Subcutaneous abdominal adipose tissue (tissue), 5 donors: ENCODE measurements at regions not wholly inside any gene's neighbourhood (a gene's known extent, or its start where the extent isn't known, plus 50 kb on each side); places are given as distances from the start of the nearest gene placed in this dataset.

Experiments used
- H3K27ac ChIP-seq: one replicate; pipeline ENCODE4 v1.7.0; 2013; ENCODE audit warnings: low read depth, mild to moderate bottlenecking, inconsistent platforms, low read length, moderate library complexity
- H3K27me3 ChIP-seq, 5 donors: one replicate each; pipeline ENCODE4 v1.7.0; 2013; ENCODE audit warnings: low read length in 5 of 5, inconsistent platforms in 1 of 5; ENCODE audit not compliant: control insufficient read depth in 5 of 5, insufficient read depth in 4 of 5
- H3K36me3 ChIP-seq, 5 donors: one replicate each; pipeline ENCODE4 v1.7.0; 2013; ENCODE audit warnings: low read length in 5 of 5; ENCODE audit not compliant: control insufficient read depth in 5 of 5, insufficient read depth in 5 of 5
- H3K4me1 ChIP-seq, 5 donors: one replicate each; pipeline ENCODE4 v1.7.0; 2013; ENCODE audit warnings: low read length in 5 of 5, mild to moderate bottlenecking in 3 of 5, moderate library complexity in 1 of 5; ENCODE audit not compliant: control insufficient read depth in 5 of 5, insufficient read depth in 5 of 5
- H3K4me3 ChIP-seq, 5 donors: one replicate each; pipeline ENCODE4 v1.7.0; 2013; ENCODE audit warnings: low read length in 5 of 5, low read depth in 1 of 5
- H3K9ac ChIP-seq, 5 donors: one replicate each; pipeline ENCODE4 v1.7.0; 2013; ENCODE audit warnings: low read length in 5 of 5, mild to moderate bottlenecking in 4 of 5, moderate library complexity in 3 of 5
- H3K9me3 ChIP-seq, 5 donors: one replicate each; pipeline ENCODE4 v1.7.0; 2013; ENCODE audit warnings: low read length in 5 of 5; ENCODE audit not compliant: control insufficient read depth in 5 of 5
- donor health status: healthy.
- donor health status: healthy.
- donor health status: healthy.
- donor health status: healthy.
- donor health status: healthy.

DNA sequence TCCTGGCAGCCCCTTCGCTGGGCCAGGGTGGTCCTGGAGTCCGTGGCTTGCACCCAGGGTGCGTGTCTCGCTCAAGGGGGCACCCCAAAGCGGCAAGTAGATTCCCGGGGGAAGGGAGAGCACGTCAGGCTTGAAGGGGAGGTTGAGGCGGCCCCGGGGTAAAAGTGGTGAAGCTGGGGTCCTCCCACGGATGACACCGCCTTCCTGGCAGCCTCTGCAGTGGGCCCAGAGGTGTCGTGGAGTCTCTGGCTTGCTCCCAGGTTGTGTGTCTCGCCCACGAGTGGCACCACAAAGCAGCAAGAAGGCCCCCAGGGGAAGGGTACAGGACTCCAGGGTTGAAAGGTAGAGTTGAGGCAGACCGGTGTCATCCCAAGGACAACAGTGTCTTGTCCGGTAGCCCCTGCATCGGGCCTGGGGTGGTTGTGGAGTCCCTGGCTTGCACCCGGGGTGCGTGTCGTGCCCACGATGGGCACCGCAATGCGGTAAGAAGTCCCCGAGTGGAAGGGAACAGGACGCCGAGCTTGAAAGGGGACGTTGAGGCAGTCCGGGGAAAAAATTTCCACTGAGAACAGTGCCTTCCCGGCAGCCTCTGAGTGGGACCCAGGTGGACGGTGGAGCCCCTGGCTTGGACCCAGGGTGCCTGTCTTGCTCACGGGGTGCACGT lies 158.0 kb upstream of the ALG10B start:
- H3K27ac ChIP-seq = no peak overlapping the region
- no peaks in the 10 kb centered on the region for H3K36me3 ChIP-seq
- peaks cover 0 to 37% (median 0%) of the 10 kb centered on the region in 5 donors for H3K27me3 ChIP-seq
- H3K9me3 ChIP-seq = peaks cover 0 to 11% (median 4%) of the 10 kb centered on the region in 5 donors
- peaks cover 0 to 31% (median 0%) of the 10 kb centered on the region in 5 donors for H3K4me1 ChIP-seq
- H3K4me3 ChIP-seq = no peak overlapping the region
- H3K9ac ChIP-seq = no peak overlapping the region

DNA sequence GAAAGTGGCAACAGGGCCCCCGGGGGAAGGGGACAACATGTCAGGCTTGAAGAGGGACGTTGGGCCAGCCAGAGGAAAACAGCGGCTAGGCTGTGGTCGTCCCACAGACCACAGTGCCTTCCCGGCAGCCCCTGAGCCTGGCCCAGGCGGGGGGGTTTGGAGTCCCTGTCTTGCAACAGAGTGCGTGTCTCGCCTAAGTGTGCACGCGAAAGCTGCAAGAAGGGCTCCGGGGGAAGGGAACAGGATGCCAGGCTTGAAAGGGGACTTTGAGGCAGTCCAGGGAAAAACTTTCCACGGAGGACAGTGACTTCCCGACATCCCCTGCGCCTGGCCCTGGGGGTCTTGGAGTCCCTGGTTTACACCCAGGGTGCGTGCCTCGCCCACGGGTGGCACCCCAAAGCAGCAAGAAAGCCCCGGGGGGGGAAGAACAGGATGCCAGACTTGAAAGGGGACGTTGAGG lies 157.5 kb upstream of the ALG10B start:
- H3K27me3 ChIP-seq = peaks cover 0 to 37% (median 0%) of the 10 kb centered on the region in 5 donors
- H3K36me3 ChIP-seq = no peaks in the 10 kb centered on the region
- H3K4me1 ChIP-seq = peaks cover 0 to 31% (median 0%) of the 10 kb centered on the region in 5 donors
- peaks cover 0 to 11% (median 4%) of the 10 kb centered on the region in 5 donors for H3K9me3 ChIP-seq
- no peak overlapping the region for H3K27ac ChIP-seq
- H3K4me3 ChIP-seq = no peak overlapping the region
- H3K9ac ChIP-seq = no peak overlapping the region

DNA sequence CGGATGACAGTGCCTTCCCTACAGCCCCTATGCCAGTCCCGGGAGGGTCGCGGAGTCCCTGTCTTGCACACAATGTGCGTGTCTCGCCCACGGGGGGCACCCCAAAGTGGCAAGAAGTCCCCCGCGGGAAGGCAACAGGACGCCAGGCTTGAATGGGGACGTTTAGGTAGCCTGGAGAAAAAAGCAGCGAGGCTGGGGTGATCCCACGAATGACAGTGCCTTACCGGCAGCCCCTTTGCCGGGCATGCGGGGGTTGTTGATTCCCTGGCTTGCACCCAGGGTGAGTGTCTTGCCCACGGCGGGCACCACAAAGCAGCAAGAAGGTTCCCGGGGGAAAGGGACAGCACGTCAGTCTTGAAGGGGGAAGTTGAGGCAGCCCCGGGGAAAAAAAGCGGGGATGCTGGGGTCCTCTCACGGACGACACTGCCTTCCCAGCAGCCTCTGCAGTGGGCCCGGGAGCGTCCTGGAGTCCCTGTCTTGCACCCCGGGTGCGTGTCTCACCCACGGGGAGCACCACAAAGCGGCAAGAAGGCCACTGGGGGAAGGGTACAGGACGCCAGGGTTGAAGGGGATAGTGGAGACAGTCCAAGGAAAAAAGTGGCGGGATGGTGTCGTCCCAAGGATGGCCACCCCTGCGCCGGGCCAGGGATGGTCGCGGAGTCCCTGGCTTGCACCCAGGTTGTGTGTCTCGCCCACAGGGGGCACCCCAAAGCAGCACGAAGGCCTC lies 156.8 kb upstream of the ALG10B start:
- no peaks in the 10 kb centered on the region for H3K36me3 ChIP-seq
- H3K27me3 ChIP-seq = peaks cover 0 to 33% (median 0%) of the 10 kb centered on the region in 5 donors
- no peak overlapping the region for H3K4me3 ChIP-seq
- H3K4me1 ChIP-seq = peaks cover 0 to 27% (median 0%) of the 10 kb centered on the region in 5 donors
- H3K27ac ChIP-seq = no peak overlapping the region
- peaks cover 0 to 11% (median 4%) of the 10 kb centered on the region in 5 donors for H3K9me3 ChIP-seq
- no peak overlapping the region for H3K9ac ChIP-seq

DNA sequence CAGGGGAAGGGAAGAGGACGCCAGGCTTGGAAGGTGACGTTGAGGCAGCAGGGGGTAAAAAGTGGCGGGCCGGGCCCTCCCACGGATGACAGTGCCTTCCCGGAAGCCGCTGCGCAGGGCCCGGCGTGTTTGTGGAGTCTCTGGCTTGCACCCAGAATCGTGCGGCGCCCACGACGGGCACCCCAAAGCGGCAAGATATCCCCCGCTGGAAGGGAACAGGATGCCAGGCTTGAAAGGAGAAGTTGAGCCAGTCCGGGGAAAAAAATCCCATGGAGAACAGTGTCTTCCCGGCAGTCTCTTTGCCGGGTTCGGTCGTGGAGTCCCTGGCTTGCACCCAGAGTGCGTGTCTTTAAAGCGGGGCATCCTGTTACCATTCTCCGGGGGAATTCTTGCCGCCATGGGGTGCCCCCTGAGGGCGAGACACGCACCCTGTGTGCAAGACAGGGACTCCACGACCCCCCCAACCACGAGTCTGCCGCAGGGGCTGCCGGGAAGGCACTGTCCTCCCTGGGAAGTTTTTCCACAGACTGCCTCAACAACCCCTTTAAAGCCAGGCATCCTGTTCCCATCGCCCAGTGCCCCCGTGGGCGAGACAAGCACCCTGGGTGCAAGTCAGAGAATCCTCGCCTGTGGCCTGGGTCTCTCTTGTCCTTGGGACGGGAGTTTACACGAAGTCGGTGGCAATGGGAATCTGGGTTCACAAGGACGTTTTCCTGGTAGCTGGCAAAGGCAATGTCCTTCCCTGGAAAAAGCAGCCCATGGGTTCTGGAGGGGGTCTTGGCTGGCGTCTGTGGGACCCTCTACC lies 156.1 kb upstream of the ALG10B start:
- no peak overlapping the region for H3K27ac ChIP-seq
- peaks cover 0 to 19% (median 0%) of the 10 kb centered on the region in 5 donors for H3K4me1 ChIP-seq
- H3K36me3 ChIP-seq = no peaks in the 10 kb centered on the region
- peaks cover 0 to 25% (median 0%) of the 10 kb centered on the region in 5 donors for H3K27me3 ChIP-seq
- no peak overlapping the region for H3K9ac ChIP-seq
- no peak overlapping the region for H3K4me3 ChIP-seq
- H3K9me3 ChIP-seq = peaks cover 0 to 11% (median 4%) of the 10 kb centered on the region in 5 donors

DNA sequence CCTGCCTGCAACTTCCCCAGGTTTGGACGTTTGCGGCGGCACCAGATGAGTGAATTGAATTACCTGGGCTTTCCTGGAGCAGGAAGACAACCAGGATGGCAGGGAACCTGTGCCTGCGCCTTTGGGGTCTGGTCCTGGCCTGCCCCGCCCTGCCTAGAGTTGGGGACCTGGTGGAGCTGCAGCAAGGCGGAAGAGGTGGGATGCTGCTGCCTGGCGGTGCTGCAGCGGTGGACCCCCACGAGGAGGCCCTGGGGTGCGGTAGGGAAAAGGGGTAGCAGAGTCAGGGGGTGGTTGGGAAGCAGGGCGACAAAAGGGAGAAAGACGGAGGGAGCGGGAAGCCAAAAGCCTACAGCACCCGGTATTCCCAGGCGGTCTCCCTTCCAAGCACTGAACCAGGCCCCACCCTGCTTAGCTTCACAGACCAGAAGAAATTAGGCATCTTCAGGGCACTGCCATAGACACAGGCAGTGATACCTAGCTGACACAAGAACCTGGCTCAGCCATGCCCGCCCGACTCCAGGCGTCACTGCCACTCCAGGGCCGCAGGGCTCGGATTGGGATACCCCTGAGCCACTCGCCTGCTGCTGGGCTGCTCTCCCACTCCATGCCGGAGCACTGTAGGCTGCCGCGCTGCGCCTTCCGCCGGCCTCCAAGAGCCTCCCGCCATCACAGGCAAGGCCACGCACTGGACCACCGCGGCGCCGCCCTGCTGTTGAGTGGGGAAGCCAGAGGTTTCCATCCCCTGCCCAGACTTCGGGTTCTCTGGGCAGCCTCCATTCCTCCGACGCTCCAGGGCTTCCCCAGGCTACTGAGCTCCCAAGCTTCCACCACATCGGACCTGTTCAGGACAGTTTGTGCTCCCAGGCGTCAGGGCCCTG lies 155.2 kb upstream of the ALG10B start:
- peaks cover 0 to 15% (median 0%) of the 10 kb centered on the region in 5 donors for H3K4me1 ChIP-seq
- peaks cover 0 to 11% (median 4%) of the 10 kb centered on the region in 5 donors for H3K9me3 ChIP-seq
- H3K36me3 ChIP-seq = no peaks in the 10 kb centered on the region
- no peak overlapping the region for H3K9ac ChIP-seq
- no peak overlapping the region for H3K27ac ChIP-seq
- H3K27me3 ChIP-seq = peaks cover 0 to 18% (median 0%) of the 10 kb centered on the region in 5 donors
- no peak overlapping the region for H3K4me3 ChIP-seq

DNA sequence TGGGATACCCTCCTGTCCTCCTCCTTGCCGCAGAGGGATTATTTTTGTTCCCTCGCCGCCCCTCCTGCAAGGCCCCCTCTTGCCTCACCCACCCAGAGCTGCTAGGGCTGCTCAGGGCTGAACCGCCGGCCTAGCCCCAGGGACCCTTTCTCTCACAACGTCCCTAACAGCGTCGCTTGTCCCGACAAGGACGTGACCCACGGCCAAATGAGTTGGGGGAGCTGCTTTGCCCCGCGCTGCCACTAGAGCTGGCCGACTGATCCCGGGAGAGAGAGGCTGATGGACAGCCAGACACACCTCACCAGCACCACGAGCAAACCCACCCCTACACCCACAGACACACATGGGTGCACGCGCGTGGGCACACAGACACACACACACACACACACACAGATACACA lies 154.6 kb upstream of the ALG10B start:
- H3K27me3 ChIP-seq = peaks cover 0 to 12% (median 0%) of the 10 kb centered on the region in 5 donors

DNA sequence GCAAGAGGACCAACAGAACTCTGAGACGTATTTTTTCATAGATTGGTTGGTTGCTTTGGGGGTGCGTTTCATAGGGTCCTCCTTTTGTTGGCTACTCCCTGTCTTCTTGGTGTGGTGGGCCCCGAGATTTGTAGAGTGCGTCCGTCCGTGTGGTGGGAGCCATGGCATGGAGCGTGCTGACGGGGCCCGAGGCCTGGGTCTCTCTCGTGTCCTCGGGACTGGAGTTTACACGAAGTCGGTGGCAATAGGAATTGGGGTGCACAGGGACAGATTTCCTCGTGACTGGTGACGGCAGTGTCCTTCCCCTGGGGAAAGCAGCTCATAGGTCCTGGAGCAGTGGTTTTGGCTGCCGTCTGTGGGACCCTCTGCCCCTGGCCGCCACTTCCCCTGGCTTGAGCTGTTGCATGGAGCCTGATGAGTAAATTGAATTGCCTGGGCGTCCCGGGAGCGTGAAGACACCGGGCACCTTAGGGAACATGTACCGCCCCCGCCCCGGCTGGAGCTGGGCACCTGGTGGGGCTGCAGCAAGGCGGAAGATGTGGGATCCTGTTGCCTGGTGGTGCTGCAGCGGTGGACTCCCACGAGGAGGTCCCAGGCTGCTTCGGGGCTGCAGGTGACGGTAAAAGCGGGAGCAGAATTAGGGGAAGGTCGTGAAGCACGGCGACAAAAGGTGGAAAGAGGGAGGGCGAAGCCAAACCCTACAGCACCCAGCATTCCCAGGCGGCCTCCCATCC lies 153.7 kb upstream of the ALG10B start:
- no peak overlapping the region for H3K27ac ChIP-seq
- H3K4me3 ChIP-seq = no peak overlapping the region
- no peaks in the 10 kb centered on the region for H3K36me3 ChIP-seq
- H3K4me1 ChIP-seq = peaks cover 0 to 5% (median 0%) of the 10 kb centered on the region in 5 donors
- peaks cover 0 to 3% (median 0%) of the 10 kb centered on the region in 5 donors for H3K27me3 ChIP-seq
- H3K9ac ChIP-seq = no peak overlapping the region
- peaks cover 0 to 8% (median 4%) of the 10 kb centered on the region in 5 donors for H3K9me3 ChIP-seq

More for the DNA sequence above, 154.6 kb upstream of the ALG10B start:
- Histone ChIP-seq H3K4me3 (no peak overlapping the region), H3K9me3 (peaks cover 0 to 10% (median 4%) of the 10 kb centered on the region in 5 donors), H3K4me1 (peaks cover 0 to 12% (median 0%) of the 10 kb centered on the region in 5 donors), H3K9ac (no peak overlapping the region), H3K27ac (no peak overlapping the region), H3K36me3 (no peaks in the 10 kb centered on the region)

DNA sequence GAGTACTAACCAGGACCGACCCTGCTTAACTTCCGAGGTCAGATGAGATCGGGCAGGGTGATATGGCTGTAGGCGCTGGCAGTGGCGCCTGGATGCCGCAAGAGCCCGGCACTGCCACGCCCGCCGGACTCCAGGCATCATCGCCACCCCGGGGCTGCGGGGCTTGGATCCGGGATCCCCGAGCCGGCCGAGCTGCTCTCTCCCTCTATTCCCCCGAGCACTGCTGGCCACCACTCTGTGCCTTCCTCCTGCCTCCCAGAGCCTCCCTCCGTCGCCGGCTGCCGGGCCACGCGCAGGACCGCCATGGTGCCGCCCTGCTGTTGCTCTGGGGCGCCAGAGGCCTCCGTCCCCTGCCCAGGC lies 153.2 kb upstream of the ALG10B start:
- Histone ChIP-seq H3K9me3 (peaks cover 0 to 8% (median 4%) of the 10 kb centered on the region in 5 donors), H3K36me3 (no peaks in the 10 kb centered on the region), H3K4me1 (peaks cover 0 to 4% (median 0%) of the 10 kb centered on the region in 5 donors), H3K4me3 (no peak overlapping the region), H3K27me3 (peaks cover 0 to under 1% (median 0%) of the 10 kb centered on the region in 5 donors), H3K9ac (no peak overlapping the region), H3K27ac (no peak overlapping the region)
